GM13977 (cell line): ENCODE measurements at regions not wholly inside any gene's neighbourhood (a gene's known extent, or its start where the extent isn't known, plus 50 kb on each side); places are given as distances from the start of the nearest gene placed in this dataset.
"Not testable (repeated sequence)": the region's sequence is repeated elsewhere in the genome, so short reads cannot be mapped to it uniquely, and the experiment has no call there.

ENCODE experiments used
- DNase-seq: peaks from one replicate; pipeline ENCODE4 v3.0.0; 2012; ENCODE audit warnings: low spot score
- CTCF ChIP-seq: IDR thresholded peaks from 2 replicates; pipeline ENCODE4 v1.5.1; 2012; ENCODE audit warnings: mild to moderate bottlenecking, control low read depth; ENCODE audit not compliant: insufficient read depth; ENCODE audit errors: extremely low read depth, missing control alignments
- in situ Hi-C: fragments of 300-500 bp; cut with MboI; formaldehyde crosslinking; loops from one replicate; pipeline ENCODE4 v1.12.0; 2022; ENCODE audit warnings: low sequenced_read_pairs, low pct_unique_long_range_greater_than_20kb, mixed read lengths, inconsistent platforms; ENCODE audit not compliant: unreplicated experiment

DNA sequence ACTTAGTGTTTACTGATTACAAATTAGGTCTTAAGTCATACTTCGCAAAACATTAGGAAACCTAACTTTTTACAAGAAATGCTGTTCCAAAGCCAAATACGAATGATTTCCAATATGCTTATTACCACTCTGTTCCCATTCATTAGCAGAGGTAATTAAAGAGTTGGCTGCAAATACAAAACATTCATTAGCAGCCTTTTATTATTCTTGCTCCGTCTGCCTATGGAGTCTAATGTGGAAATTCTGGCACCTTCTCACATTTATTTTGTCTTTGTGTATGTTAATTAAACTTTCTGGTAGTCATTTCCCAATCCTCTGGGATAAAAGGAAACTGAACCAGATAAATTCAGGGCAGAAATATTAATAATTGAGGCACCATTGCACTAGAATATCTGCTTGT lies 689.0 kb downstream of the PLOD2 start:
- in situ Hi-C loops = no loop called here
- no peak for TF ChIP-seq CTCF
- DNase-seq = no peak

GRCh38 chr3:145482735-145483134 lies 678.2 kb downstream of the PLOD2 start:
- DNase-seq, in situ Hi-C loops: not testable (repeated sequence)

DNA sequence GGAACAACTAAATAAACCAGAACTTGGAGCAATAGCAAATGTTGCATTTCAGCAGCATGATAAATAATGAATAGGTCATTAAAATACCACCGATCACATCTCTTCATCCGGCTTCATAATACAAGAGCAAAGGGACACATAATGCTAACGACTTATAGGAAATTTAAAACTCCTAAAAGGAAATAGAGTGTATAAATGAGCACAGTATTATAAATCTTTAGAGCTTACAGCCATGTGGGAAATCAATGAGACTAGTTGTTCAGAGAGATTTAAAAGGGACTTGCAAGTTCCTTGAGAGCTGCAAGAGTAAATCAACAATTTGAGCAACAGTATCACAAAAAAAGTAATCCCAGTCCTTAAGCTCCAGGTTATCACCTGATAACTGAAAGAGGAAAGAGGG lies 677.0 kb downstream of the PLOD2 start:
- TF ChIP-seq CTCF = no peak
- no peak for DNase-seq
- in situ Hi-C loops = no loop called here

GRCh38 chr3:145489011-145489410 lies 672.0 kb downstream of the PLOD2 start:
- no peak for TF ChIP-seq CTCF
- in situ Hi-C loops = no loop called here
- no peak for DNase-seq

DNA sequence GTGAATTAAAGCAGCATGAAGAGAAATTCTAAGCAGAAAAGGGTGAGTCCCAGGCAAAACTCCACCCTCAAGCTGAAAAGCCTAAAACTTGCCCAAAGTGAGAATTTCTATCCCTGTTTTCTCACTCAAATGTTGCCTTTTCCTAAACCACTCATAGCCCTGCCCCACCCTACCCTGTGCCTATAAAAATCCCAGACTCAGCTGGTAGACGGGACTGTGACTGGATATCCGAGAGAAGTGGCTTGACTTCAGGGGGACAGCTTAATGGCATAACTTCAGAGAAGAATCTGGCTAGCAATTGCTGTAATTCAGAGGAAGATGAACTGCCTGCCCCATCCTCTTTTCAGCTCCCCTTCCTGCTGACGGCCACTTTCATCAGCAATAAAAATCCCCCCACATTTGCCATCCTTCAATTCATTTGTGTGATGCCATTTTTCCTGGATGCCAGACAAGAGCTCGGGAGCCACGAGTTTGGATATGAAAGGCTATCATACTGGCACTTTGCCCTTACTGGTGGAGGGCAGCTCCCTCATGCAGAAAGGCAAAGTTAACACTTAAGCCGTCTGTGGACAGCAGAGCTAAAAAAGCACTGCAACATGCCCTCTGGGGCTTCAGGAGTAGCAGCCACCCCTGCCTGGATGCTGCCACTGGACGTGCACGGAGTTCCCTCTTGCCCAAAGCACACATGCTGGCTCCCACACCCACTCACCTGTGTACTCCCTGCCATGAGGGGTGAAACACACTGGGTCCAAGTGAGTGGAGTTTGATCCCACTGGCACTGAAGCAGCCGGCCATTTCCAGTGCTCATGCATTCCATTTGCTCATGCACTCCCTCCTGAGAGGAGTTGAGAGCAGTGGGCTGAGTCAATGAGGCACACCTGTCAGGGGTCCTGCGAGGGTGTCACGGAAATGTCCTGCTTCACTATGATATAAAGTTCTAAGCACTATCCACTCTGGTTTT lies 670.6 kb downstream of the PLOD2 start:
- in situ Hi-C loops = no loop called here

GRCh38 chr3:145492456-145492855 lies 668.5 kb downstream of the PLOD2 start:
- no peak for TF ChIP-seq CTCF
- in situ Hi-C loops = no loop called here
- no peak for DNase-seq

More for the DNA sequence above, 670.6 kb downstream of the PLOD2 start:
- TF ChIP-seq CTCF = no peak
- DNase-seq = no peak

DNA sequence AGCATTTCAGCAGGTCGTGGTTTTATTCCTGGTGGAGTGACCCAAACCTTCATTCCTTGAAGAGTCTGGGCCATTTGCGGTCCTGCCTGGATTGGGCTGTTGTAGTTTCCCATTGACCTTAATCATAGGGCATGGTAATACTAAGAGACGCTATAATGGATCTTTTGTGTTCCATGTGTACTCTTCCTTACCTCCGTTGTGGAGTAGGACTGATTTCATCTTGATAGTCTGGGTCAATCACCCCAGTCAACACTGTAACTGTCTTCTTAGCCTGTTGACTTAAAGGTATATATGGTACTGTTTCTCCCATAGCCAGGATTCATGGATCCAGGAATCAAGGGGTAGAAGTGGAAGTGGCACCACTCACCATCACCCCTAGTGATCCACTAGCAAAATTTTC lies 643.6 kb downstream of the PLOD2 start:
- in situ Hi-C loops, DNase-seq: not testable (repeated sequence)

DNA sequence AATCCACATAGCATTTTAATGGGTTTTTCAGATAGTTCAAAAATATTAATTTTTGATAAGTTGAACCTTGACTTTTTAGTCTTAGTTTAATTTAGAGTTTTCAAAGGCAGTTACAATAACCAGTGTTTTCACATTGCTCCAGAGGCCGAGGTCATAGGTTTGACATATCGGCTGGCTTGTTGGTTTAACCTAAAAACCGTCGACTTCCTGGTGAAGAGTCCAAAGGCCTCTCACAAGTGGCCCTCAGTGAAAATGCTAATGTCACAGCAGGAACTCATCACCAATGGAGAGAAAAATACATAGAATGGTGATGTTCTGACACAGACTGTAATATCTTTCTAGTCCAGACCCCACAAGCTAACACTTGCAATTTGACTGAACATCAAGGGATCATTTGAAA lies 642.3 kb downstream of the PLOD2 start:
- no peak for DNase-seq
- in situ Hi-C loops = no loop called here
- no peak for TF ChIP-seq CTCF
